ENCODE measurements at regions not wholly inside any gene's neighbourhood (a gene's known extent, or its start where the extent isn't known, plus 50 kb on each side); places are given as distances from the start of the nearest gene placed in this dataset.

DNA sequence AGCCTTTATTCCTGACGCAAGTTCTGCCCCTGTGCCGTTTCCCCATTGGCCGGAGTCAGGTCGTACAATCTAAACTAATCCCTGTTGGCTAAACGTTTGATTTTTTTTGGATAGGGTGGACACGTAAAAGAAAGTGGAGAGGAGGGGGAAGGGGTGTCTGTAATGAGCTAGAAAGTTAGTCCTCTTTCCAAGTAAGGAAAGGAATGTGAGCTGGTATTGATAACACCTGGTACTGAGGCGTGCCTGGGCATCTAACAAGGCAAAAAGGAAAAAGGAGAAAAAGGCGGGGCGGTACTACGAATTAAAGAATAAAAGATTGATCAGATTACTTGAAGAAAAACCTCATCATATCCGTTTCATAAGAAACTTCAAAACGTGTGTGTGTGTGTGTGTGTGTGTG is 665.2 kb downstream of the ANXA1 start:
- no peak for TF ChIP-seq EZH2 (IDR thresholded peaks at IDR 0.05)
- TF ChIP-seq POLR2AphosphoS5 (IDR thresholded peaks at IDR 0.05; ENCODE audit: borderline replicate concordance, low read depth, low read length) = no peak
